Colonic mucosa (tissue), 4 donors: ENCODE measurements at regions not wholly inside any gene's neighbourhood (a gene's known extent, or its start where the extent isn't known, plus 50 kb on each side); places are given as distances from the start of the nearest gene placed in this dataset.

Experiments used
- DNase-seq: peaks from one replicate; pipeline ENCODE4 v3.0.0-alpha.2; 2020
- H3K27ac ChIP-seq: fragments of 200-600 bp; one replicate; pipeline ENCODE4 v1.8.0; 2021
- H3K27me3 ChIP-seq: fragments of 200-600 bp; one replicate; pipeline ENCODE4 v1.8.0; 2021
- H3K36me3 ChIP-seq: fragments of 200-600 bp; one replicate; pipeline ENCODE4 v1.8.0; 2021
- H3K4me1 ChIP-seq: fragments of 200-600 bp; one replicate; pipeline ENCODE4 v1.8.0; 2021; ENCODE audit warnings: mild to moderate bottlenecking
- H3K4me3 ChIP-seq: fragments of 200-600 bp; one replicate; pipeline ENCODE4 v1.8.0; 2021
- H3K9ac ChIP-seq, 2 donors: one replicate each; pipeline ENCODE4 v1.7.0; 2013; ENCODE audit warnings: control low read depth in 2 of 2, low read depth in 2 of 2, low read length in 2 of 2
- H3K9me3 ChIP-seq: fragments of 200-600 bp; one replicate; pipeline ENCODE4 v1.8.0; 2021
- CTCF ChIP-seq: fragments of 200-600 bp; IDR thresholded peaks from one replicate; pipeline ENCODE4 v1.8.0; 2022; ENCODE audit warnings: antibody characterized with exemption, mild to moderate bottlenecking
- intact Hi-C: fragments of 100-400 bp; cut with DNase I; formaldehyde crosslinking; loops from one replicate; pipeline ENCODE4 v1.14.1; 2022
- donor health status: healthy.
- donor health status: DM: no; HTN: no; CAD: no.
- donor health status: DM: no; HTN: no; CAD: no.

GRCh38 chr2:126837966-126838715 lies 60.5 kb upstream of the TEX51 start:
- intact Hi-C loops, result no loop called here
- Histone ChIP-seq H3K9me3 (no peaks in the 10 kb centered on the region), H3K27me3 (no peaks in the 10 kb centered on the region), H3K27ac (no peak overlapping the region), H3K36me3 (no peaks in the 10 kb centered on the region), H3K9ac (no peak overlapping the region), H3K4me1 (no peaks in the 10 kb centered on the region), H3K4me3 (no peak overlapping the region)
- DNase-seq, result no peak
- TF ChIP-seq CTCF, result no peak

GRCh38 chr2:126838716-126838985 lies 60.0 kb upstream of the TEX51 start:
- Histone ChIP-seq H3K9me3 (no peaks in the 10 kb centered on the region), H3K4me3 (no peak overlapping the region), H3K36me3 (no peaks in the 10 kb centered on the region), H3K9ac (no peak overlapping the region), H3K4me1 (no peaks in the 10 kb centered on the region), H3K27ac (no peak overlapping the region), H3K27me3 (no peaks in the 10 kb centered on the region)
- DNase-seq, result no peak
- TF ChIP-seq CTCF, result no peak
- intact Hi-C loops, result no loop called here

GRCh38 chr2:126839796-126840195 lies 58.9 kb upstream of the TEX51 start:
- H3K27ac ChIP-seq, result no peak overlapping the region
- H3K4me1 ChIP-seq, result no peaks in the 10 kb centered on the region
- H3K27me3 ChIP-seq, result no peaks in the 10 kb centered on the region
- no peak for TF ChIP-seq CTCF
- H3K9ac ChIP-seq, result no peak overlapping the region
- intact Hi-C loops, result no loop called here
- no peaks in the 10 kb centered on the region for H3K9me3 ChIP-seq
- DNase-seq, result no peak
- no peak overlapping the region for H3K4me3 ChIP-seq
- no peaks in the 10 kb centered on the region for H3K36me3 ChIP-seq

- H3K4me1 ChIP-seq, result no peaks in the 10 kb centered on the region
- no peaks in the 10 kb centered on the region for H3K27me3 ChIP-seq
- H3K36me3 ChIP-seq, result no peaks in the 10 kb centered on the region
- TF ChIP-seq CTCF, result no peak
- H3K27ac ChIP-seq, result no peak overlapping the region
- intact Hi-C loops, result no loop called here
- no peaks in the 10 kb centered on the region for H3K9me3 ChIP-seq
- no peak overlapping the region for H3K9ac ChIP-seq
- no peak overlapping the region for H3K4me3 ChIP-seq
- no peak for DNase-seq
These were observed 55.6 kb upstream of the TEX51 start for GRCh38 chr2:126843081-126843480.

GRCh38 chr2:126846241-126846640 lies 52.4 kb upstream of the TEX51 start:
- Histone ChIP-seq H3K36me3 (no peaks in the 10 kb centered on the region), H3K27me3 (no peaks in the 10 kb centered on the region), H3K4me1 (no peaks in the 10 kb centered on the region), H3K9me3 (no peaks in the 10 kb centered on the region), H3K9ac (no peak overlapping the region), H3K27ac (no peak overlapping the region), H3K4me3 (no peak overlapping the region)
- TF ChIP-seq CTCF, result no peak
- intact Hi-C loops, result no loop called here
- DNase-seq, result no peak
